ENCODE measurements at regions not wholly inside any gene's neighbourhood (a gene's known extent, or its start where the extent isn't known, plus 50 kb on each side); places are given as distances from the start of the nearest gene placed in this dataset.
A peak's percentile ranks its signal among the peaks of the same experiment; 100 is the strongest.

GRCh38 chr12:96132819-96133218, 61.4 kb upstream of the ELK3 start:
- in situ Hi-C loops (cut with HindIII; ENCODE audit: low sequenced_read_pairs): no loop called here
- TF ChIP-seq, protein P1, sequence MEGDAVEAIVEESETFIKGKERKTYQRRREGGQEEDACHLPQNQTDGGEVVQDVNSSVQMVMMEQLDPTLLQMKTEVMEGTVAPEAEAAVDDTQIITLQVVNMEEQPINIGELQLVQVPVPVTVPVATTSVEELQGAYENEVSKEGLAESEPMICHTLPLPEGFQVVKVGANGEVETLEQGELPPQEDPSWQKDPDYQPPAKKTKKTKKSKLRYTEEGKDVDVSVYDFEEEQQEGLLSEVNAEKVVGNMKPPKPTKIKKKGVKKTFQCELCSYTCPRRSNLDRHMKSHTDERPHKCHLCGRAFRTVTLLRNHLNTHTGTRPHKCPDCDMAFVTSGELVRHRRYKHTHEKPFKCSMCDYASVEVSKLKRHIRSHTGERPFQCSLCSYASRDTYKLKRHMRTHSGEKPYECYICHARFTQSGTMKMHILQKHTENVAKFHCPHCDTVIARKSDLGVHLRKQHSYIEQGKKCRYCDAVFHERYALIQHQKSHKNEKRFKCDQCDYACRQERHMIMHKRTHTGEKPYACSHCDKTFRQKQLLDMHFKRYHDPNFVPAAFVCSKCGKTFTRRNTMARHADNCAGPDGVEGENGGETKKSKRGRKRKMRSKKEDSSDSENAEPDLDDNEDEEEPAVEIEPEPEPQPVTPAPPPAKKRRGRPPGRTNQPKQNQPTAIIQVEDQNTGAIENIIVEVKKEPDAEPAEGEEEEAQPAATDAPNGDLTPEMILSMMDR (IDR thresholded peaks at IDR 0.05; ENCODE audit: low read depth, low read length): peak; percentile 7
- DNase-seq (ENCODE audit: low read depth, low spot score): no peak
- H3K4me3 ChIP-seq (ENCODE audit: low read depth, low read length): no peak overlapping the region

DNA sequence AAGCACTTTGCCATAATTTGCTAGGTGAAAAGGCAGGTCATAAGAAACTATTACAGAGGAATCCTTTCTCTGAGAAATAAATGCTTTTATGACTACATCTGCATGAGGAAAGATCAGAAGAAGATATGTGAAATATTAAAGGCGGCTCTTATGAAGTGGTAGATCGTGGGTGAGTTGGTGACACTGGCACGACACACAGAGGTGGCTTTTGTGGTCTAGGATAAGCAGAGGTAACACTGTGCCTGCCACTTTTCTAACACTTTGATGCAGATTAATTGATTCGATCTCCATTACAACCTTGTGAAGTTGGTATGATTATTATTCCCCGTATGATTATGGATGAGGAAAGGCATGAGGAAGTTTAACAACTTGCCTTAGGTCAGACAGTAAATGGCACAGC, 60.0 kb upstream of the ELK3 start:
- in situ Hi-C loops (cut with HindIII; ENCODE audit: low sequenced_read_pairs): no loop called here
- TF ChIP-seq, protein P1 (IDR thresholded peaks at IDR 0.05; ENCODE audit: low read depth, low read length): no peak
- no peak for DNase-seq (ENCODE audit: low read depth, low spot score)
- no peak overlapping the region for H3K4me3 ChIP-seq (ENCODE audit: low read depth, low read length)

DNA sequence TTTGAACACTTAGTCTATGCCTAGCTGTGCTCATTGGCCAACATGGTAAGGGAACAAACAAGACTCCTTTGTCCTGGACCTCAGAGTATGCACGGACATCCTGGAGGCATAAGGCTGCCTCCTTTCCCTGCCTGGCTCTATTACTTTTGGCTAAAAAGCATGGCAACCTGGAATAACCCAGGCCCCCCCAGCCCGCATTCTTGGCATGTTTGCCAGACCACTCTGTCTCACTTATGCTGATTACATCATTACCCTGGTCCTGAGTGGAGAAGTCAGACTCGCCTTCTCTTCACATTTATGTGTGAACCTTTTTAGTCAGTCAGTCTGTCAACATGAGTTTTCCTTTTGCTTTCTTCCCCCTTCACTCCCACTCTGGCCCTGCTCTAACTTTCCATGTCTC, 58.0 kb upstream of the ELK3 start:
- in situ Hi-C loops (cut with HindIII; ENCODE audit: low sequenced_read_pairs): no loop called here
- peak; percentile 87 for DNase-seq (ENCODE audit: low read depth, low spot score)
- TF ChIP-seq, protein P1 (IDR thresholded peaks at IDR 0.05; ENCODE audit: low read depth, low read length): no peak
- H3K4me3 ChIP-seq (ENCODE audit: low read depth, low read length): no peak overlapping the region

DNA sequence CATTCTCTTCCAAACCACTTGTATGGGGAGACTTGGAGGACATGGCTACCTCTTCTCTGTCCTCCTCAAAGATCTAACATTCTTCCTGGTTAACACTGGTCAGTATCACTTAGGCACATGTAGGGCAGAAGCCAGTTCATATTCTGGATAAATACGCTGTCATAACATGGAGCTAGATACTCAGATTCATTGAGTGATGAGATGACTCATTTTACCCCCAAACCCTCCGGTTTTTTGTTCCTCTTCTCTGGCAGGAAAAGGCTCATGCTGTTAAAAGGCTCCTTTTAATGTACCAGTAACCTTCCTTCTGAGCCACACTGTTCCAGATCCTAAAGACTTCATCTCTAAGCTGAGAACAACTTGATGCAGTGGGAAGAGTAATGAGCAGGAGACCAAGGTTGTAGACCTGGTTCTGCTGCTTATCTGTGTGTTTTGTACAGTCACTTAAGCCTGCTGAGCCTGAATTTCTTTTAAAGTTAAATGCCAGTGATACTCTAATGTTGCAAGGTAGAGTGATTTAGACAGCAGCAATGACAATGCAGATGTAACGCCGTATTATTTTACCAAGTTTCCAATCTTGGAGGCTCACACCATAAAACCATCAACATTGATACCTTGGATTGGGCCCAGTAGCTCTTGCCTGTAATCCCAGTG, 57.3 kb upstream of the ELK3 start:
- TF ChIP-seq, protein P1 (IDR thresholded peaks at IDR 0.05; ENCODE audit: low read depth, low read length): no peak
- no peak overlapping the region for H3K4me3 ChIP-seq (ENCODE audit: low read depth, low read length)
- DNase-seq (ENCODE audit: low read depth, low spot score): peak; percentile 44
- in situ Hi-C loops (cut with HindIII; ENCODE audit: low sequenced_read_pairs): no loop called here

- in situ Hi-C loops (cut with HindIII; ENCODE audit: low sequenced_read_pairs): no loop called here
- TF ChIP-seq, protein P1 (IDR thresholded peaks at IDR 0.05; ENCODE audit: low read depth, low read length): no peak
- peak; percentile 61 for DNase-seq (ENCODE audit: low read depth, low spot score)
- no peak overlapping the region for H3K4me3 ChIP-seq (ENCODE audit: low read depth, low read length)
Observed at GRCh38 chr12:96140174-96140573, 54.0 kb upstream of the ELK3 start.

DNA sequence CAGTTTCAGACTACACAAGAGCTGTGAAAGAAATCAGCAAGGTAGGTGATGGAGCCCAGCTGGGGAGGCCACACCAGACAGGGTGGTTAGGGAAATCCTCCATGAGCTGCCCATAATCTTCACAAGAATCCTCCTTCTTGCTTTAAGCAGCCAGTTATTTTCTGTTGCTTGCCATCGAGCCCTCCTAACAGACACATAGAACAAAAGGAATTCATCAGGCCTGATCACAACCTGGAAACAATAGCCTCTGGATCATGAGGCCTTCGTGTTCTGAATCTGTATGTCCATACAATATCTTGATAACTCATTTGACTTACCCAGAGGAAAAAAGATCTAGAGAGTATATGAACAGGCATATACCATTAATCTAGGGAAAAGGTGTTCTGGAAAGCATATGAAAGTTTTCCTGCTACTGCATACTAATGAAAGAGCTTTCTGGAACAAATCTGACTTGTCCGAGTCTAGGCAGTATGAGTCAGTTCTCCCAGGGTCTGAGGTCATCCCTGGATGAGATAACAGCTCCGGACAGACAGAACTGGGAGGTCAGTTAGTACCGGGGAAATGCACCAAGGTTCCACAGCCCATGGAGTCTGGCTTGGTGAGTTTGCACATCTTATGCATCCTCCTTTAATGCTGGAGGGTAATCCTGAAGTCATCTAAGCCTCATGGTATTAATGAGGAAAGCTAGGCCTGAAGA, 52.8 kb upstream of the ELK3 start:
- no peak overlapping the region for H3K4me3 ChIP-seq (ENCODE audit: low read depth, low read length)
- in situ Hi-C loops (cut with HindIII; ENCODE audit: low sequenced_read_pairs): no loop called here
- TF ChIP-seq, protein P1 (IDR thresholded peaks at IDR 0.05; ENCODE audit: low read depth, low read length): no peak
- DNase-seq (ENCODE audit: low read depth, low spot score): peak; percentile 61

All from astrocyte of the spinal cord (primary cell).